Endothelial cell (in vitro differentiated cells): ENCODE measurements at regions not wholly inside any gene's neighbourhood (a gene's known extent, or its start where the extent isn't known, plus 50 kb on each side); places are given as distances from the start of the nearest gene placed in this dataset.
A peak's percentile ranks its signal among the peaks of the same experiment; 100 is the strongest.

Experiments used
- DNase-seq: peaks from one replicate; pipeline ENCODE4 v3.0.0; 2021; ENCODE audit warnings: low spot score
- H3K27ac Mint-ChIP-seq: one replicate; pipeline ENCODE4 v1.8.0; 2021; ENCODE audit warnings: mixed read lengths, inconsistent platforms; ENCODE audit not compliant: unreplicated experiment
- H3K27me3 Mint-ChIP-seq: one replicate; pipeline ENCODE4 v1.8.0; 2021; ENCODE audit warnings: mild to moderate bottlenecking, moderate library complexity, mixed read lengths, inconsistent platforms; ENCODE audit not compliant: unreplicated experiment
- H3K36me3 Mint-ChIP-seq: one replicate; pipeline ENCODE4 v1.8.0; 2021; ENCODE audit warnings: mild to moderate bottlenecking, low read depth, mixed read lengths, inconsistent platforms; ENCODE audit not compliant: unreplicated experiment
- H3K4me1 Mint-ChIP-seq: one replicate; pipeline ENCODE4 v1.8.0; 2021; ENCODE audit warnings: mild to moderate bottlenecking, mixed read lengths, inconsistent platforms; ENCODE audit not compliant: unreplicated experiment
- H3K4me3 Mint-ChIP-seq: one replicate; pipeline ENCODE4 v1.8.0; 2021; ENCODE audit warnings: mild to moderate bottlenecking, mixed read lengths, inconsistent platforms; ENCODE audit not compliant: unreplicated experiment
- H3K9me3 Mint-ChIP-seq: one replicate; pipeline ENCODE4 v1.8.0; 2021; ENCODE audit warnings: mixed read lengths, inconsistent platforms; ENCODE audit not compliant: unreplicated experiment
- TF ChIP-seq, protein P1 (sequence below): fragments of 200-600 bp; sonication (generic); IDR thresholded peaks from one replicate; pipeline ENCODE4 v1.5.0; 2021; ENCODE audit warnings: antibody characterized with exemption; ENCODE audit not compliant: unreplicated experiment

DNA sequence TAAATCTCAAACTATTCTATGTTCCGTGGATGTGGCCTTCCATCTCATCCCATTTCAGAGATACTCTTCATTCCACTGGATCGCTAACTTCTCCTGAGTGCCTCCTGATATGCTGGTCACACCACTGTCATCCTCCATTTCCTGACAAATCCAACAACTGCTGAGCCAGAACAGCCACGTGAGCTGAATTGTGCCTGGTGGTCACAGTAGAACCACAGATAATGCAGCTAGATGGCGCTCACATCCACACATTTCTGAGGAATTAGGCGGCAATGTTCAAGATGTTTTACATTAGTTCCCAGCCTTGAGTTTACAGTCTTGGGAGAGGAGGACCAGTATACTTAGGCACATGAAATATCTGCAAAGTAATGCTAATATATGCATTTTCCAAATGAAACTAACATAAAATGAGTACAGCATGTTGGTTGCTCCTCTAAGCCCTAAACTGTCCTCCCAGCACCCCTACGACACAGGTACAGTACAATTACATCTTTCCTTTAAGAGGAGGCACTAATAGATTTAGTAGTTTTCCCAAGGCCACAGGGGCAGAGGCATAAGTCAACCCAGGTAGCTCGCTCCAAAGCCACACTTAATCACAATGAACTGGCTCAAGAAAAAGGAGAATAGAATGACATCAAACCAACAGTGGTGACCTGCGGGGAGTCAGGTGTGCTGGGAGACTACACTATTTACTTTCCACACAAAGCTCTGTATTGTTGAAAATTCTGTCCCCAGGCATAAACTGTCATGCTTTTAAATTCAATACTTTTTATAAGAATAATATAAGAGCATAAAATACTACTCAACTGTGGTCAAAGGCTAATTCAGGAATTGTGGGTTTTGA lies 134.2 kb downstream of the CHIC2 start:
- H3K4me1 Mint-ChIP-seq, result no peaks in the 10 kb centered on the region
- no peak overlapping the region for H3K4me3 Mint-ChIP-seq
- DNase-seq, result peak; percentile 68
- peaks cover 2% of the 10 kb centered on the region for H3K27me3 Mint-ChIP-seq
- no peaks in the 10 kb centered on the region for H3K9me3 Mint-ChIP-seq
- TF ChIP-seq, protein P1, sequence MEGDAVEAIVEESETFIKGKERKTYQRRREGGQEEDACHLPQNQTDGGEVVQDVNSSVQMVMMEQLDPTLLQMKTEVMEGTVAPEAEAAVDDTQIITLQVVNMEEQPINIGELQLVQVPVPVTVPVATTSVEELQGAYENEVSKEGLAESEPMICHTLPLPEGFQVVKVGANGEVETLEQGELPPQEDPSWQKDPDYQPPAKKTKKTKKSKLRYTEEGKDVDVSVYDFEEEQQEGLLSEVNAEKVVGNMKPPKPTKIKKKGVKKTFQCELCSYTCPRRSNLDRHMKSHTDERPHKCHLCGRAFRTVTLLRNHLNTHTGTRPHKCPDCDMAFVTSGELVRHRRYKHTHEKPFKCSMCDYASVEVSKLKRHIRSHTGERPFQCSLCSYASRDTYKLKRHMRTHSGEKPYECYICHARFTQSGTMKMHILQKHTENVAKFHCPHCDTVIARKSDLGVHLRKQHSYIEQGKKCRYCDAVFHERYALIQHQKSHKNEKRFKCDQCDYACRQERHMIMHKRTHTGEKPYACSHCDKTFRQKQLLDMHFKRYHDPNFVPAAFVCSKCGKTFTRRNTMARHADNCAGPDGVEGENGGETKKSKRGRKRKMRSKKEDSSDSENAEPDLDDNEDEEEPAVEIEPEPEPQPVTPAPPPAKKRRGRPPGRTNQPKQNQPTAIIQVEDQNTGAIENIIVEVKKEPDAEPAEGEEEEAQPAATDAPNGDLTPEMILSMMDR, result peak; percentile 60
- H3K27ac Mint-ChIP-seq, result no peak overlapping the region
- no peaks in the 10 kb centered on the region for H3K36me3 Mint-ChIP-seq

DNA sequence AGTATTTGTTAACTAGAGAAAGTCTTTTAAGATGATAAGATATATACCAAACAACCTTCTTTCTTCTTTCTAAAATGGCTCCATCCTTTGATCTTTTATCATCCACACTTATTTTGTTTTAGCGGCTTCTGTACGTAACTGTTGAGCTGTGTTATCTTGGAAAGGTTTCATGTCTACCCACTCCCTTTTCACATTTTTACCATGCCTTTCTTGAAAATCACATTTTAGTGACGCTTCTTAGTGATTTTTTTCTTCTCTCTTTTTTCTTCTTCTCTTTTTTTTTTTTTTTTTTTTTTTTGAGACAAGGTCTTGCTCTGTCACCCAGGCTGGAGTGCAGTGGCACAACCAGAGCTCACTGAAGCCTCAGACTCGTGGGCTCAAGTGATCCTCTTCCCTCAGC lies 135.1 kb downstream of the CHIC2 start:
- no peaks in the 10 kb centered on the region for H3K36me3 Mint-ChIP-seq
- H3K27ac Mint-ChIP-seq, result no peak overlapping the region
- peaks cover 5% of the 10 kb centered on the region for H3K4me1 Mint-ChIP-seq
- TF ChIP-seq, protein P1, result no peak
- DNase-seq, result no peak
- peaks cover 2% of the 10 kb centered on the region for H3K27me3 Mint-ChIP-seq
- no peaks in the 10 kb centered on the region for H3K9me3 Mint-ChIP-seq
- no peak overlapping the region for H3K4me3 Mint-ChIP-seq

DNA sequence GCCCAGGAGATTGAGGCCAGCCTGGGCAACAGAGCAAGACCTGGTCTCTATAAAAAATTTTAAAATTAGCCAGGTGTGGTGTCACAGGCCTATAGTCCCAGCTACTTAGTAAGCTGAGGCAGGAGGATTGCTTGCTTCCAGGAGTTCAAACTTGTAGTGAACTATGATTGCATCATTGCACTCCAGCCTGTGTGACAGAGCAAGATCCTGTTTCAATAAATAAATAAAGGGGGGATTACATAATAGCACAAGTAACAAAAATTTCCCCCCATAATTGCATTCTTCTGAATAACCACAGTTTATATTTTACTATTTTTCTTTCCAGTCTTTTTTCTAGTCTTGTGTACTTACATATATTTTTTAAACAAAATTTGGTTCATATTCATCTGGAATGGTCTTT lies 135.6 kb downstream of the CHIC2 start:
- no peaks in the 10 kb centered on the region for H3K36me3 Mint-ChIP-seq
- H3K4me1 Mint-ChIP-seq, result peaks cover 5% of the 10 kb centered on the region
- no peak overlapping the region for H3K4me3 Mint-ChIP-seq
- no peaks in the 10 kb centered on the region for H3K9me3 Mint-ChIP-seq
- H3K27ac Mint-ChIP-seq, result no peak overlapping the region
- DNase-seq, result no peak
- TF ChIP-seq, protein P1, result no peak
- H3K27me3 Mint-ChIP-seq, result peaks cover 2% of the 10 kb centered on the region

DNA sequence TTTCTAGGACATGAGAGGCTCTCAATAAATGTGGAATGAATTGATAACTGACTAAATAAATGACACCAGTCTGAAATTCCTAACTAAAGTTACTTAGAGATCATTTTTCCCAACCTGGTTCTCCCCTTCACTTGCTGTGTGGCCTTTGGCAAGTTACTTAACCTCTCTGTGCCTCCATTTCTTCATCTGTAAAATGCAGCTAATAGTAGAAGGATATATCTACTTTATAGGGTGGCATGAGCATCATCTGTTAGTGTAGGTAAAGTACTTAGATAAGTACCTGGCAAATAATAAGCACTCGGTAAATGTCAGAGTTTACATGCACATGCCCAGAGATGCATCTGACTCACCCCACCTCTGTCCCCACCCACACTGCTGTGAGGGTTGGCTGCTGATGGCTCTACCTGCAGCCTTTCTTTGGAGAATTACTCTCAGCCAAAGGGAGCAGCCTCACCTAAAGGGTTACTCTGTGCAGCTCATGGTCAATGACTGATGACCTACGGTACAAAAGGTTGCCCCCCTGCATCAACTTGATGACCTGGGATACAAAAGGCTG lies 139.3 kb downstream of the CHIC2 start:
- H3K9me3 Mint-ChIP-seq, result no peaks in the 10 kb centered on the region
- TF ChIP-seq, protein P1, result no peak
- no peak for DNase-seq
- H3K36me3 Mint-ChIP-seq, result no peaks in the 10 kb centered on the region
- no peak overlapping the region for H3K27ac Mint-ChIP-seq
- peaks cover 8% of the 10 kb centered on the region for H3K4me1 Mint-ChIP-seq
- no peak overlapping the region for H3K4me3 Mint-ChIP-seq
- peaks cover 3% of the 10 kb centered on the region for H3K27me3 Mint-ChIP-seq
